BLaER1 (cell line): ENCODE measurements at regions not wholly inside any gene's neighbourhood (a gene's known extent, or its start where the extent isn't known, plus 50 kb on each side); places are given as distances from the start of the nearest gene placed in this dataset.

Experiments used
- H3K27ac ChIP-seq: shearing (Covaris generic); formaldehyde crosslinking; 2 replicates; pipeline ENCODE4 v1.8.1; 2022
- H3K27me3 ChIP-seq: shearing (Covaris generic); formaldehyde crosslinking; 2 replicates; pipeline ENCODE4 v1.8.1; 2022
- H3K36me3 ChIP-seq: shearing (Covaris generic); formaldehyde crosslinking; 2 replicates; pipeline ENCODE4 v1.8.1; 2022
- H3K4me1 ChIP-seq: shearing (Covaris generic); formaldehyde crosslinking; 2 replicates; pipeline ENCODE4 v1.8.1; 2022
- H3K4me2 ChIP-seq: shearing (Covaris generic); formaldehyde crosslinking; 2 replicates; pipeline ENCODE4 v1.8.1; 2022
- H3K4me3 ChIP-seq: shearing (Covaris generic); formaldehyde crosslinking; 2 replicates; pipeline ENCODE4 v1.8.1; 2022
- H3K9ac ChIP-seq: shearing (Covaris generic); formaldehyde crosslinking; 2 replicates; pipeline ENCODE4 v1.8.1; 2022
- H3K9me3 ChIP-seq: shearing (Covaris generic); formaldehyde crosslinking; 2 replicates; pipeline ENCODE4 v1.8.1; 2022
- H4K20me1 ChIP-seq: shearing (Covaris generic); formaldehyde crosslinking; 2 replicates; pipeline ENCODE4 v1.8.1; 2022
- Cebpa-rat ChIP-seq: shearing (Covaris generic); IDR thresholded peaks from 2 replicates; pipeline ENCODE4 v1.8.1; 2022

DNA sequence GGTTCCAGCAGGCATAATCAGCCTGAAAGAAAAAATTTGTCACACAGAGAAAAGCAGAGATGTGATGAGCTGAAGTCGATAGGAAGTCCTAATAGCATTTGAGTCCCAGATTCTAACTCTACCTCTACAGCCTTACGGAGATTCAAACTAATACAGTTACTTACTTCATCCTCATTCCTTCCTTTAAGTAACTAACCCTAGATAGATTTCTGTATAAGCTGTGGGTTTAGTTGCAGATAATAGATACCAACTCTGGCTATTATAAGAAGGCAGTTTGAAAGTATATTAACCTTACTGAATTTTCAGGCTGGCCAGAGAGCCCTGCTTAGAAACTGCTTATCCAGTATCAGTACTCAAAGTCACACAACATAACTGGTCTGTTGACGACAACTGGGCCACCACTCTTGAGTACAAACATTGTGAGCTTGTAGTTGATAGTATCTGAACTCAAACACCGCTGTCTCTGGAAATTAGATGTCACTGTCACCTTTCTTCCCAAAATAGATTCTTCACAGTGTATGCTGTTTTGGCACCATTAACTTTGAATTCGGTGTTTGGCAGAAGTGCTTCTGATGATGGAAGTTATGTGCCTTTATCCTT, 484.3 kb downstream of the DIPK2A start:
- no peaks in the 10 kb centered on the region for H3K4me1 ChIP-seq
- H3K36me3 ChIP-seq = no peaks in the 10 kb centered on the region
- no peak for TF ChIP-seq Cebpa-rat
- no peak overlapping the region for H3K9ac ChIP-seq
- no peaks in the 10 kb centered on the region for H3K9me3 ChIP-seq
- H3K4me3 ChIP-seq = no peak overlapping the region
- no peaks in the 10 kb centered on the region for H4K20me1 ChIP-seq
- H3K27ac ChIP-seq = no peak overlapping the region
- no peak overlapping the region for H3K4me2 ChIP-seq
- no peaks in the 10 kb centered on the region for H3K27me3 ChIP-seq

DNA sequence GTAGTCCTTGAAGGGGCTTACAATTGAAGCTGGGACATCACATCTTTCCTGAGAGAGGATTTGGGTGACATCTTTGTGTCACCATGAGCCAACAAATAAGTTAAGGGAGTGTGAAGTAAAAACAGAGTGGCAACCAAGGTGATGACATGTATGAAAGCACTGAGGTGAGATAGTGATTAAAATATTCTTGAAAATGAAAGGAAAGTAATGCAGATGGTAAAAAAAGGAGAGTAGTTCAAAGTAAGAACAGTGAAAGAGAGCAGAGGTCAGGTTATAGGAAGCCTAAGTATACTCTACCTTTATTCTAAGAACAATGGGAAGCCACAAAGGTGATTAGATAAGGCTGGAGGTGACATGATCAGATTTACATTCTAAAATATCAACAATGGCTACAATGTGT, 486.1 kb downstream of the DIPK2A start:
- H3K27me3 ChIP-seq = no peaks in the 10 kb centered on the region
- TF ChIP-seq Cebpa-rat = no peak
- no peaks in the 10 kb centered on the region for H3K9me3 ChIP-seq
- no peaks in the 10 kb centered on the region for H4K20me1 ChIP-seq
- H3K27ac ChIP-seq = no peak overlapping the region
- H3K4me2 ChIP-seq = no peak overlapping the region
- no peaks in the 10 kb centered on the region for H3K36me3 ChIP-seq
- no peak overlapping the region for H3K9ac ChIP-seq
- H3K4me3 ChIP-seq = no peak overlapping the region
- H3K4me1 ChIP-seq = no peaks in the 10 kb centered on the region

DNA sequence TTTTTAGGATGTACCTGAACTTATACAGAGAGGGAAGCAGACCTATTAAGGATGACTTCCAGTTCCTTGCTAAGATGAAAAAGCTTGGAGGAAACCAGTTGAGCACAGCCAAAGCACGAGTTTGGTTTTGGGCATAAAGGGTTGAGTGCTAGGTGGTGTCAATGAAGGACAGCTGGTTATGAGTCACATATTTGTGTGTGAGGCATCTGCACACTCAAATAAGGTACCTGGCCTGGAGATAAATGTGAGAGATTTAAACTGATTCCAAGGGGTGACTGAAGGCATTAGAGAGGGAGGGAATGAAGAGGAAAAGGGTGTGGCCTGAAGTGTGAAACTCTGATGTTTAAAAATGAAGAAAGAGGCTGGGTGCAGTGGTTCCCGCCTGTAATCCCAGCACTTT, 486.7 kb downstream of the DIPK2A start:
- Histone ChIP-seq H3K27ac (no peak overlapping the region), H3K4me2 (no peak overlapping the region), H4K20me1 (no peaks in the 10 kb centered on the region), H3K4me1 (no peaks in the 10 kb centered on the region), H3K4me3 (no peak overlapping the region), H3K9ac (no peak overlapping the region), H3K9me3 (no peaks in the 10 kb centered on the region), H3K36me3 (no peaks in the 10 kb centered on the region), H3K27me3 (no peaks in the 10 kb centered on the region)
- no peak for TF ChIP-seq Cebpa-rat

GRCh38 chr3:144462337-144462736, 490.7 kb downstream of the DIPK2A start:
- Histone ChIP-seq H3K4me2 (no peak overlapping the region), H3K27me3 (no peaks in the 10 kb centered on the region), H3K27ac (no peak overlapping the region), H3K4me3 (no peak overlapping the region), H3K36me3 (no peaks in the 10 kb centered on the region), H3K9me3 (no peaks in the 10 kb centered on the region), H3K4me1 (no peaks in the 10 kb centered on the region), H4K20me1 (no peaks in the 10 kb centered on the region), H3K9ac (no peak overlapping the region)
- no peak for TF ChIP-seq Cebpa-rat

GRCh38 chr3:144463911-144464310, 492.3 kb downstream of the DIPK2A start:
- no peaks in the 10 kb centered on the region for H3K9me3 ChIP-seq

GRCh38 chr3:144466114-144466513, 494.5 kb downstream of the DIPK2A start:
- no peak overlapping the region for H3K4me3 ChIP-seq
- H3K4me2 ChIP-seq = no peak overlapping the region
- H3K9ac ChIP-seq = no peak overlapping the region
- no peak overlapping the region for H3K27ac ChIP-seq
- H3K4me1 ChIP-seq = no peaks in the 10 kb centered on the region
- H3K9me3 ChIP-seq = no peaks in the 10 kb centered on the region
- no peaks in the 10 kb centered on the region for H4K20me1 ChIP-seq
- H3K27me3 ChIP-seq = no peaks in the 10 kb centered on the region
- no peak for TF ChIP-seq Cebpa-rat
- H3K36me3 ChIP-seq = no peaks in the 10 kb centered on the region

More at GRCh38 chr3:144463911-144464310, 492.3 kb downstream of the DIPK2A start:
- H3K4me3 ChIP-seq = no peak overlapping the region
- H3K4me1 ChIP-seq = no peaks in the 10 kb centered on the region
- H3K4me2 ChIP-seq = no peak overlapping the region
- no peak for TF ChIP-seq Cebpa-rat
- no peaks in the 10 kb centered on the region for H3K27me3 ChIP-seq
- H3K36me3 ChIP-seq = no peaks in the 10 kb centered on the region
- no peak overlapping the region for H3K9ac ChIP-seq
- no peaks in the 10 kb centered on the region for H4K20me1 ChIP-seq
- H3K27ac ChIP-seq = no peak overlapping the region

- no peaks in the 10 kb centered on the region for H3K9me3 ChIP-seq
- no peak for TF ChIP-seq Cebpa-rat
- H4K20me1 ChIP-seq = no peaks in the 10 kb centered on the region
- H3K4me1 ChIP-seq = no peaks in the 10 kb centered on the region
- H3K36me3 ChIP-seq = no peaks in the 10 kb centered on the region
- no peaks in the 10 kb centered on the region for H3K27me3 ChIP-seq
- H3K4me3 ChIP-seq = no peak overlapping the region
- no peak overlapping the region for H3K27ac ChIP-seq
- H3K4me2 ChIP-seq = no peak overlapping the region
- H3K9ac ChIP-seq = no peak overlapping the region
Observed at GRCh38 chr3:144466540-144466939, 494.9 kb downstream of the DIPK2A start.

DNA sequence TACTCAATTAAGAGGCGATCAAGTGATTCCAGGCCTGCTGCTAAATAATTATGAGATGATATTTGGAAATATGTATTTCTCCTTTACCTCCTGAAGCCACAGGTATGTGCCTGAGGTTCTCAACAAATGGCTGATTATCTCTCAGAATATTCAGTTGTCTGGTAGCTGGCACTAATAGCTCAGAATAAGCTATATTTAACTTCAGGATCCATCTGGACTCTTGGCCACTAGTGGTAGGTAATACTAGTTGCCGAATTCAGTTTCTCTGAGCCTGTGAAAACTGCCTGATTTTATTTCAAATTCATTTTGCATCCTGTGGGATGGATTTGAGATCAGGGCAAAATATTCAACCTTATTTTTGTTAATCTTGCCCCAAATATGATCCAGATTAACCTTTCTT, 499.0 kb downstream of the DIPK2A start:
- Histone ChIP-seq H3K9me3 (no peaks in the 10 kb centered on the region), H3K4me2 (no peak overlapping the region), H3K9ac (no peak overlapping the region), H4K20me1 (no peaks in the 10 kb centered on the region), H3K27ac (no peak overlapping the region), H3K27me3 (no peaks in the 10 kb centered on the region), H3K36me3 (no peaks in the 10 kb centered on the region), H3K4me3 (no peak overlapping the region), H3K4me1 (no peaks in the 10 kb centered on the region)
- no peak for TF ChIP-seq Cebpa-rat

- Histone ChIP-seq H3K9me3 (no peaks in the 10 kb centered on the region), H3K4me3 (no peak overlapping the region), H3K27ac (no peak overlapping the region), H3K4me2 (no peak overlapping the region), H3K4me1 (no peaks in the 10 kb centered on the region), H3K9ac (no peak overlapping the region), H3K36me3 (no peaks in the 10 kb centered on the region), H4K20me1 (no peaks in the 10 kb centered on the region), H3K27me3 (no peaks in the 10 kb centered on the region)
- no peak for TF ChIP-seq Cebpa-rat
Observed at GRCh38 chr3:144477593-144477992, 506.0 kb downstream of the DIPK2A start.

- Histone ChIP-seq H3K4me1 (no peaks in the 10 kb centered on the region), H3K4me2 (no peak overlapping the region), H3K9ac (no peak overlapping the region), H3K27ac (no peak overlapping the region), H3K36me3 (no peaks in the 10 kb centered on the region), H3K27me3 (no peaks in the 10 kb centered on the region), H3K4me3 (no peak overlapping the region), H4K20me1 (no peaks in the 10 kb centered on the region), H3K9me3 (no peaks in the 10 kb centered on the region)
- no peak for TF ChIP-seq Cebpa-rat
Observed at GRCh38 chr3:144480416-144480919, 508.8 kb downstream of the DIPK2A start.

GRCh38 chr3:144482876-144483275, 511.3 kb downstream of the DIPK2A start:
- H3K27me3 ChIP-seq = no peaks in the 10 kb centered on the region
- no peak for TF ChIP-seq Cebpa-rat
- H3K4me1 ChIP-seq = no peaks in the 10 kb centered on the region
- H3K4me3 ChIP-seq = no peak overlapping the region
- no peaks in the 10 kb centered on the region for H3K36me3 ChIP-seq
- H4K20me1 ChIP-seq = no peaks in the 10 kb centered on the region
- no peak overlapping the region for H3K27ac ChIP-seq
- H3K9ac ChIP-seq = no peak overlapping the region
- no peaks in the 10 kb centered on the region for H3K9me3 ChIP-seq
- no peak overlapping the region for H3K4me2 ChIP-seq
